ENCODE measurements at regions not wholly inside any gene's neighbourhood (a gene's known extent, or its start where the extent isn't known, plus 50 kb on each side); places are given as distances from the start of the nearest gene placed in this dataset.

DNA sequence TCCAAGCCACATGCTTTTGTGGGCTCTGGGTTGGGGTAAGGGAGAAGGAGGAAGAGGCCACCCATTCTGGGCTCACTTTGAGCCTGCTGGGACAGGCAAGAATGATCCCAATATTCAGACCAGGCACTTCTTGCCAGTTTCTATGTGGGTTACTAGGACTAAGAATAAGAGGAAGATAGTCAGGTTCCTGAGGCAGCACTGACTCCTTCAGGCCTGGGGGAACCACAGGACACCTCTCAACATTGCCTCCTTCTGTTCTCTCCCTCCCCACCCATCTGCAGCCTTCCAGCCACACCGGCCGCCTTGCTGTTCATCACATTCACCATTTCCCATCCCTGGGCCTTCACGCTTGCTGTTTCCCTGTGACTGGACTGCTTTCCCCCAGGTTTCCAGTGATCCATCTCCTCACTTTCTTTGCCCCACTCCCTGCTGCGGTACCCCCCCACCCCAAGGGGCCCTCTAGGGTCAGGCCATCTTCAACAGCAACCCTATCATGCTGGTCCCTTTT, 69.2 kb upstream of the SIRPA start:
- Histone ChIP-seq H3K4me3 (ENCODE audit: low read length) (no peak overlapping the region), H3K27me3 (ENCODE audit: control insufficient read depth, insufficient read depth, low read length) (no peaks in the 10 kb centered on the region), H3K4me1 (ENCODE audit: control insufficient read depth, insufficient read depth, low read length) (no peaks in the 10 kb centered on the region), H3K27ac (ENCODE audit: low read length) (no peak overlapping the region), H3K36me3 (ENCODE audit: control insufficient read depth, insufficient read depth, low read length) (no peaks in the 10 kb centered on the region), H3K9me3 (ENCODE audit: control insufficient read depth, insufficient read depth, low read length) (no peaks in the 10 kb centered on the region)
- no peak for DNase-seq (ENCODE audit: low read depth, low spot score)
- no CpG with 5 or more reads among the region's 4 CpGs for WGBS (ENCODE audit: insufficient coverage, insufficient read length)

DNA sequence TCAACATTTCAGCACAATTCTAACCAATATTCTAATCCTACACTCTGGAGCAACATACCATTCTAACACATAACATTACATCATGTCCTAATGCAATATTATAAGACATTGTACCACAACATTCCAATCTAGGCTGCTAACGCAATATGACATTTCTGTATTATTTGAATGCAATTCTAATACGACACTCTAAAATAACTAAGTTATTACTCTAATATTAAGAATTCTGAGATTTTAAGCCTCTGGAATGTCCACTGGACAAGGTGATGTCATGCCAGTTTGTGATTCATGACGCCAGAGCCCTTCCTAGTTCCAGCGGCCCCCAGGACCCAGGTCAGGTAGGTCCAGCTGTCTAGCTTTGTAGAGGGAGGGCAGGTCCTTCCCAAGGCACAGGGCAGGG, 69.7 kb upstream of the SIRPA start:
- no peaks in the 10 kb centered on the region for H3K4me1 ChIP-seq (ENCODE audit: control insufficient read depth, insufficient read depth, low read length)

DNA sequence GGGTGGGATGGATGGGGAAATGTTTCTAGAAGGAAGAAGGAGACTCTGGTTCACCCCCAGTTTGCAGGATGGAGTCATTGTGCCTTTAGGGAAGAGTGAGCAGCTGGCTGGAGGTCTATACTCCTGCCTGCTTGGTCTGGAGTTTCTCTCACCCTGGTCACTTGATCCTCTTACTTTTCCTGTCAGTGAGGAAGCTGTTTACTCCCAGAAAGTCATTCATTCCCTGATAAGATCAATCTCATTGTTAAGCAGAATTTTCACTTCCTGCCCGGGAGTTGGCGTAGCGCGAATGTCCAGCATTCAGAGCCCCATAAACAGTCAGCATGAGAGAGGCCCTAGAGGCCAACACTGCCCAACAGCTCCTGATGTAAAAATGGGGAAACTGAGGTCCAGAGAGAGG, 70.4 kb upstream of the SIRPA start:
- no peaks in the 10 kb centered on the region for H3K36me3 ChIP-seq (ENCODE audit: control insufficient read depth, insufficient read depth, low read length)
- H3K27me3 ChIP-seq (ENCODE audit: control insufficient read depth, insufficient read depth, low read length) = no peaks in the 10 kb centered on the region
- no peaks in the 10 kb centered on the region for H3K4me1 ChIP-seq (ENCODE audit: control insufficient read depth, insufficient read depth, low read length)
- H3K27ac ChIP-seq (ENCODE audit: low read length) = no peak overlapping the region
- no peak for DNase-seq (ENCODE audit: low read depth, low spot score)
- WGBS (ENCODE audit: insufficient coverage, insufficient read length) = no CpG with 5 or more reads among the region's 4 CpGs
- no peaks in the 10 kb centered on the region for H3K9me3 ChIP-seq (ENCODE audit: control insufficient read depth, insufficient read depth, low read length)
- no peak overlapping the region for H3K4me3 ChIP-seq (ENCODE audit: low read length)

More for the DNA sequence above, 69.7 kb upstream of the SIRPA start:
- H3K27ac ChIP-seq (ENCODE audit: low read length) = no peak overlapping the region
- no peak for DNase-seq (ENCODE audit: low read depth, low spot score)
- no peaks in the 10 kb centered on the region for H3K9me3 ChIP-seq (ENCODE audit: control insufficient read depth, insufficient read depth, low read length)
- 100% methylated on average over 1 of the region's 4 CpGs for WGBS (ENCODE audit: insufficient coverage, insufficient read length)
- no peaks in the 10 kb centered on the region for H3K27me3 ChIP-seq (ENCODE audit: control insufficient read depth, insufficient read depth, low read length)
- no peaks in the 10 kb centered on the region for H3K36me3 ChIP-seq (ENCODE audit: control insufficient read depth, insufficient read depth, low read length)
- no peak overlapping the region for H3K4me3 ChIP-seq (ENCODE audit: low read length)

DNA sequence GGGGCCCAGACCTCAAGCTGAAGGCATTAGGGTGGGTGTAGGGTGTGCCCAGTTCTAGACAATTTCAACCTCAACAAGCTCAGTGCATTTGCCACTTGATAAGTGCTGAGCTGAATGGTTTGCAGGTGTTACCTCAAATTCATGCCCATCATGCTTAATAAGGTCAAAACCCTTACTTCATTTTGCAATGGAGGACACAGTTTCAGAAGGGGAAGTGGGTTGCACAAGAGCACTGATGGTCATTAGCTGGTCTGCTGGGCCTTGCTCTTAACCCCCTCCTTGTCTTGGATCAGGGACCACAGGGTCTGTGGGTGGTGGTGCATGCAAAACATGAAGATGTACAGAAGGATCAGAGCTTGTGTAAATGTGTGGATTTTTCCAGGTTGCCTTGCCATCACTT, 71.0 kb upstream of the SIRPA start:
- no peak overlapping the region for H3K4me3 ChIP-seq (ENCODE audit: low read length)
- no peak overlapping the region for H3K27ac ChIP-seq (ENCODE audit: low read length)
- no peaks in the 10 kb centered on the region for H3K4me1 ChIP-seq (ENCODE audit: control insufficient read depth, insufficient read depth, low read length)
- H3K9me3 ChIP-seq (ENCODE audit: control insufficient read depth, insufficient read depth, low read length) = no peaks in the 10 kb centered on the region
- H3K27me3 ChIP-seq (ENCODE audit: control insufficient read depth, insufficient read depth, low read length) = no peaks in the 10 kb centered on the region
- no peak for DNase-seq (ENCODE audit: low read depth, low spot score)
- H3K36me3 ChIP-seq (ENCODE audit: control insufficient read depth, insufficient read depth, low read length) = no peaks in the 10 kb centered on the region

DNA sequence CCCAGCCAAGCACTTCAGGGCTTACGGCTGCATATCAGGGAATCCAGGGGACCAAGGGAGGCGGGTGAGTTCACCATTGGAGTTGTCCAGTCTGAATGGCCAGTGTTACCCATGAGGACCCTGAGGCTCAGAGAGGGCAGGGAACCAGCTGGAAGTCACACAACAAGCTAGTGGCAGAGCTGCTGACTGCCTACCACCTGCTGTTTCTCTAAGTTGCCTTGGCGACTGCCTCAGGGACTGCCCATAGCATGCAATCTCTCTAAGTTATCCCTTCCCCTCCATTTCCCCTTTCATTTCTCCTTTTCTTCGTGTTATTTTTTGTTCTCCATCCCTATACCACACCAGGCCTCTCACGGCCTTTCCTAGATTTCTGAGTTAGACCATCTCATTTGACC, 71.8 kb upstream of the SIRPA start:
- H3K4me1 ChIP-seq (ENCODE audit: control insufficient read depth, insufficient read depth, low read length) = no peaks in the 10 kb centered on the region
- no peak overlapping the region for H3K27ac ChIP-seq (ENCODE audit: low read length)
- H3K27me3 ChIP-seq (ENCODE audit: control insufficient read depth, insufficient read depth, low read length) = no peaks in the 10 kb centered on the region
- DNase-seq (ENCODE audit: low read depth, low spot score) = no peak
- no peaks in the 10 kb centered on the region for H3K36me3 ChIP-seq (ENCODE audit: control insufficient read depth, insufficient read depth, low read length)
- no CpG with 5 or more reads among the region's 5 CpGs for WGBS (ENCODE audit: insufficient coverage, insufficient read length)
- H3K9me3 ChIP-seq (ENCODE audit: control insufficient read depth, insufficient read depth, low read length) = no peaks in the 10 kb centered on the region
- H3K4me3 ChIP-seq (ENCODE audit: low read length) = no peak overlapping the region

DNA sequence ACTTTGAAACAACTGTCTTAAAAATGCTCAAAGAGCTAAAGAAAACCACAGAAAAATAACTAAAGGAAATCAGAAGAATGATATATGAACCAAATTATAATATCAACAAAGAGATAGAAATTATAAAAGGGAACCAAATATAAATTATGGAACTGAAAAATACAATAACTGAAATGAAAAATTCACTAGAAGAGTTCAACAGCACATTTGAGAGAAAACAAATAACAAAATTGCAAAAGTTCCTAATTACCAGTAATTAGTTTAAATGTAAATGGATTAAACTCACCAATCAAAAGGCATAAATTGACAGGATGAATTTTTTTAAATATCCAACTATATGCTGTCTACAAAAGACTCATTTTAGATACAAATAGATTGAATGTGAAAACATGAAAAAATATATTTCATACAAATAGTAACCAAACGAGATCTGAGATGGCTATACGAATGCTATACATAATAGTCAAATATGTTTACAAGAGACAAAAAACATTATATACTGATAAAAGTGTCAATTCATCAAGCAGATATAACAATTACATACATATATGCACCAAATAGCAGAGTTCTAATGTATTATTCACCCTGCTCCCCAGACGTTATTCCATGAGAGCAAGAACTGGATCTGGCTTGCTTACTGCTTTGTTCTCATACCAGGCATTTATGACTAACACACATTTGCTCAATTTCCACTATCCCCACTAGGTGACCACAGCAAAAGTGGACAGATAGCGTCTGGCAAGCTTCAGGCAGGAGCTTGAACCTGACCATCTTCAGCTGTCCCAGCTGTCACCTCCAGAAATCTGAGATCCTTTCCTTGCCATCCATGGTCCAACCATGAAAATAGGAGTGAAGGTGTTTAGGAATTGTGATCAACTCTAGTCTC, 72.4 kb upstream of the SIRPA start:
- H3K27me3 ChIP-seq (ENCODE audit: control insufficient read depth, insufficient read depth, low read length) = no peaks in the 10 kb centered on the region
- H3K27ac ChIP-seq (ENCODE audit: low read length) = no peak overlapping the region
- no CpG with 5 or more reads among the region's 4 CpGs for WGBS (ENCODE audit: insufficient coverage, insufficient read length)

DNA sequence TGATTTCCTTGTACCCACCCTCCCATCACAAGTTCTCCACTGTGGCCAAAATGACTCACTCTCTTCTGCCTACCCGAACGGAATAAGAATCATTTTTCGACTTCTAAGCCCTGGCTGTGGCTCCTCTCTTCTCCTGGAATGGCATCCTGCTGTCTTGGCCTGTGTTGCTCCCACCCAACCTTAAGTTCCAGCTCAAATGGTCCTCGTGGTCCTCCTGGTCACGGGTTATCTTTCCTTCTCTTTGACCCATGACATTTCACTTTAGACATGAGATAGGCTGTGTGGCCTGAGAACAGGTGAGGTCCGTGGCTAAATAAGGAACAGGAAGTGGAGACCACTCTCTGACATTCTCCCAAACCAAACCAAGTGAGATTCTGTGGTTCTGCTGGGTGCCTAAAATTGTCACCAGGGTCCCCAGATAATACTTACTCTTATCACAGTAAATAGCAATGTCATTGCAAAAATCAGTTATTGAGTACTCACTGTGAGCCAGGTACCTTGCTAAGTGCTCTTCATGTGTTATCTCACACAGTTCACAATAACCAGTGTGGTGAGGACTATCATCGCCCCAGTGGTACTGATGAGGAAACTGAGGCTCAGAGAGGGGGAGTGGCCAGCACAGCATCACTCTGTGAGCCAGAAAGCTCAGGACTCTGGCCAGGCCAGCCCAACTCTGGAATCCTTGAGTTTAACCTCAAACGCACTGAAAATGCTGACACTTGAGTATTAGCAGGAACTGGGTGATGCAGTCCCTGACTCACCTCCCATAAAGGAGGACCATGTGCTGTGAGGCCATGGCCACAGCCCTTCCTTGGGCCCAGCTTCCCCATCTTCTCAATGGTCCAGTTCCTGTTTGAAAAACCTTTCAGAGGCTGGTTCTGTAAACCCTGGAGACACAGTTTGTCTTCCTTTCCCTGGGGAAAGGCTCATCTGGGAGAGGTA, 74.8 kb upstream of the SIRPA start:
- Histone ChIP-seq H3K36me3 (ENCODE audit: control insufficient read depth, insufficient read depth, low read length) (no peaks in the 10 kb centered on the region), H3K27ac (ENCODE audit: low read length) (no peak overlapping the region), H3K27me3 (ENCODE audit: control insufficient read depth, insufficient read depth, low read length) (no peaks in the 10 kb centered on the region), H3K9me3 (ENCODE audit: control insufficient read depth, insufficient read depth, low read length) (no peaks in the 10 kb centered on the region), H3K4me3 (ENCODE audit: low read length) (no peak overlapping the region), H3K4me1 (ENCODE audit: control insufficient read depth, insufficient read depth, low read length) (0 out of 2 replicates have a peak, but pooled peaks cover 1% of the 10 kb centered on the region)
- no peak for DNase-seq (ENCODE audit: low read depth, low spot score)
- no CpG with 5 or more reads among the region's 8 CpGs for WGBS (ENCODE audit: insufficient coverage, insufficient read length)

More for the DNA sequence above, 72.4 kb upstream of the SIRPA start:
- no peak for DNase-seq (ENCODE audit: low read depth, low spot score)
- no peaks in the 10 kb centered on the region for H3K36me3 ChIP-seq (ENCODE audit: control insufficient read depth, insufficient read depth, low read length)
- H3K9me3 ChIP-seq (ENCODE audit: control insufficient read depth, insufficient read depth, low read length) = no peaks in the 10 kb centered on the region
- 0 out of 2 replicates have a peak, but pooled peaks cover 1% of the 10 kb centered on the region for H3K4me1 ChIP-seq (ENCODE audit: control insufficient read depth, insufficient read depth, low read length)
- no peak overlapping the region for H3K4me3 ChIP-seq (ENCODE audit: low read length)

DNA sequence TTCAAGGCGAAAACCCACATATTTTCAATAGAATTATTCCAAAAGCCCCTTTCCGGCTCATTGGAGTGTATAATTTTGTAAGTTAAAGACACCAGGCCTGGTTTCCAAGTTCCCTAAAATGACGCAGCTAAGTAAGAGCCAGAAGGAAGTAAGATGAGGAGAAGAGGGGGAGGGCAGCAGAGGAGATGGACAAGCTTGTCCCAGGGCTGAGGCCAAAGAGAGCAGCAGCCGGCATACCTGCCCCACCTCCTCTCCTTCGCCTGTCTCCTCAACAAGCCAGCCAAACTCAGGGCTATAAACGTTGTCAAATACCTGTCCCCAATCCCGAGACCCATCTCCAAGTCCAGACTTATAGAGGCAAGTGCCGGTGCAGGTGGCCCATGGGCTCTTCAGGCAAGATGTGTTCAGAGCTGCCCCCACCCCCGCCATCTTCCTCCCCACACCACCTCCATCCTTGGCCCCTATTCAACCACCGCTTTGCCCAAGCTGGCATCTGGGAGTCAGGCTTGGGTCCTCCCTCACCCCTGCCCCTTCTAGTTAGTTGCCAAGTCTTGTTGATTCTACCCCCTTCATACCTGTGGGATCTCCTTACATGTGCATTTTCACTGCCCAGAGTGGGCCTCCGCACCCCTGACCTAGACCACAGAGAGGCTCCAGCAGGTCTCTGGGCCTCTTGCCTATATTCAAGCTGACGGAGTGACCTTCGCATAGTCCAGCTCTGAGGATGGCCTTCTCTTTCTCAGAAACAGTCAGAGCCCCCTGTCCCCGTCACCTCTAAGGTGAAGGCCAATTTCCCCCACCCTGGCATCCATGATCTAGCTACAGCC, 75.7 kb upstream of the SIRPA start:
- no CpG with 5 or more reads among the region's 14 CpGs for WGBS (ENCODE audit: insufficient coverage, insufficient read length)
- Histone ChIP-seq H3K36me3 (ENCODE audit: control insufficient read depth, insufficient read depth, low read length) (no peaks in the 10 kb centered on the region), H3K27ac (ENCODE audit: low read length) (no peak overlapping the region), H3K27me3 (ENCODE audit: control insufficient read depth, insufficient read depth, low read length) (no peaks in the 10 kb centered on the region), H3K4me3 (ENCODE audit: low read length) (no peak overlapping the region), H3K4me1 (ENCODE audit: control insufficient read depth, insufficient read depth, low read length) (0 out of 2 replicates have a peak, but pooled peaks cover 1% of the 10 kb centered on the region), H3K9me3 (ENCODE audit: control insufficient read depth, insufficient read depth, low read length) (no peaks in the 10 kb centered on the region)
- no peak for DNase-seq (ENCODE audit: low read depth, low spot score)

DNA sequence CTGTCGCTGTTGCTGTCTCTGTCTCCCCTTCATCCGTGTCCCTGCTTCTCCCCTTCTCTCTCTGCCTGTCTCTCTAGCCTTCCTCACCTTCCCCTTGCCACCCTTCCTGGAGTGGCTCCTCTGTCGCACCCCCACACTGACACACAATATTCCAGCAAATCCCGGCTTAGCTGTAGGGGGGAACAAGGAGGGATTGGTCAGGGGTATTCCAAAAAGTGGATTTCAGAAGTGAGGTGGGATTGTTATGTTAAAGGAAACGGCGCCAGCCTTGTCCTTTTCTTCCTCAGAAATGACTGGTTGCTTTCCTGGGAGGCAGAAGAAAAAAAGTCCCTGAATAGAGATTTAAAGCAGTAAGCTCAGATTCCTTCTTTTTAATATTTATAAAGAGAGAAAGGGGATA, 76.3 kb upstream of the SIRPA start:
- no peak overlapping the region for H3K4me3 ChIP-seq (ENCODE audit: low read length)
- no peak for DNase-seq (ENCODE audit: low read depth, low spot score)
- WGBS (ENCODE audit: insufficient coverage, insufficient read length) = no CpG with 5 or more reads among the region's 6 CpGs
- H3K27ac ChIP-seq (ENCODE audit: low read length) = no peak overlapping the region
- H3K4me1 ChIP-seq (ENCODE audit: control insufficient read depth, insufficient read depth, low read length) = 0 out of 2 replicates have a peak, but pooled peaks cover 1% of the 10 kb centered on the region
- H3K27me3 ChIP-seq (ENCODE audit: control insufficient read depth, insufficient read depth, low read length) = no peaks in the 10 kb centered on the region
- H3K36me3 ChIP-seq (ENCODE audit: control insufficient read depth, insufficient read depth, low read length) = no peaks in the 10 kb centered on the region
- H3K9me3 ChIP-seq (ENCODE audit: control insufficient read depth, insufficient read depth, low read length) = no peaks in the 10 kb centered on the region

Data from iPS DF 6.9 (cell line).